ENCODE measurements at regions not wholly inside any gene's neighbourhood (a gene's known extent, or its start where the extent isn't known, plus 50 kb on each side); places are given as distances from the start of the nearest gene placed in this dataset.
A peak's percentile ranks its signal among the peaks of the same experiment; 100 is the strongest.

DNA sequence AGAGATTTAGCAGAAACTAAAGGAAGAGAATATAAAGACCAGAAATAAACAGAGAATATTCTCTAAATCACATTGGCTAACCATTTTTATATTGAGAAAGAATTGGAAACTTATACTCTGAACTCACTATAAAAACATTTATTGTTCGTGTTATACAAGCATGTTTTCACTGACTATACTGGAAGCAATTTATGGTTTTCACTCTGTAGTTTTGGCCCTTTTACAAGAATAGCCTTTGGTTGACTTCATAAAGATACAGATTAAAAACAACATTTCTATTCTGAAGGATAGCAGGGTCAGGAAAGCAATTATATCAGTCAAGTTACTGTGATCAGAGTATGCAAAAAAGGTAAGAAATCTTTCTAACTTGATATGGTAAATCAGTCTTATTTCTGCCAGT is 965.7 kb upstream of the FAT3 start:
- intact Hi-C loops (cut with DNase I): no loop called here
- DNase-seq (ENCODE audit: missing footprints) (no peak), ATAC-seq (no peak)

DNA sequence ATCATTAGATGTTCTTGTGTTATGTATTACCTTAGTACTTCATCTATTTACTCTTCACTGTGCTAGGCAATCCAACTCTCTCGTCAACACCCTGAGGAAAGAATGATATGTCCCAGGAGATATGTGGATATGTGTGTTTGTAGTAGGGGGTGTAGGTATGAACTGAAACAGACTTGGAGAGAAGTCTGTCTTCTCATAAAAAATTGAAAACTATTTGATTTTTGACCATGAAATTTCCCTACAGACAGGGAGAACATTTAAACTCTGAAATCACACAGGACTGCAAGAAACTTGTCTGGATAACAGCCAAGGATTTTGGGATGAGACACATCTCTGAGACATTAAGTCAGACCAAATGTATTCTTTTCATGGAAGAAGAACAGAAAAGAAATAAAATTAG is 967.0 kb upstream of the FAT3 start:
- no peak for DNase-seq (ENCODE audit: missing footprints)
- no peak for ATAC-seq
- intact Hi-C loops (cut with DNase I): no loop called here

DNA sequence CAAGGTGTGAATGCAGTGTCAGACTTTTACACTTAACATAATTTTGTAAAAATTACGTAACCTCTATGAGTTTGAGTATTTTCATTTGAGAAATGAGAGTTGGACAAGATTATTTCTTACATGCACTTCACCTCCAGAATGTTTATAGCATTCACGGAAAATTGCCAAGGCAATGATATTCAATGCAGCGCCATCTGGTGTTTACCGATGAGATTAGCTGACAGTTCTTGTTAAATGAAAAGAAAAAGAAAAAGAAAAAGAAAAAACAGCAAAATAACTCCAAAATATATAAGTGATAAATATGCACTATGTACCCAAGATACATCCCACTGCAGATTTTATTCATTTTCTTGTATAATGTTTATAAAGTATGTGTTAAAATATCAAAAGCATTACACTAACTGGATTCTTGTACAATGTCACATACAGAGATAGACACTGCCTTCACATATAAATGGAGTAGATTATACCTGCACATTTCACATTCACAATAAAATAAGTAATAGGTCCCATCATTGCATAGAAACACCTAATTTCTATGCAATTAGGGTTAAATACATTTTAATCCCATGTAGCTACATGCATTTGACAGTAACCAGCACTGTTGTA is 976.3 kb upstream of the FAT3 start:
- intact Hi-C loops (cut with DNase I): loop anchor here (2.0 kb wide), 1 partner anchor 206 kb away; no protein-coding TSS in a partner anchor
- DNase-seq (ENCODE audit: missing footprints) (no peak), ATAC-seq (no peak)

DNA sequence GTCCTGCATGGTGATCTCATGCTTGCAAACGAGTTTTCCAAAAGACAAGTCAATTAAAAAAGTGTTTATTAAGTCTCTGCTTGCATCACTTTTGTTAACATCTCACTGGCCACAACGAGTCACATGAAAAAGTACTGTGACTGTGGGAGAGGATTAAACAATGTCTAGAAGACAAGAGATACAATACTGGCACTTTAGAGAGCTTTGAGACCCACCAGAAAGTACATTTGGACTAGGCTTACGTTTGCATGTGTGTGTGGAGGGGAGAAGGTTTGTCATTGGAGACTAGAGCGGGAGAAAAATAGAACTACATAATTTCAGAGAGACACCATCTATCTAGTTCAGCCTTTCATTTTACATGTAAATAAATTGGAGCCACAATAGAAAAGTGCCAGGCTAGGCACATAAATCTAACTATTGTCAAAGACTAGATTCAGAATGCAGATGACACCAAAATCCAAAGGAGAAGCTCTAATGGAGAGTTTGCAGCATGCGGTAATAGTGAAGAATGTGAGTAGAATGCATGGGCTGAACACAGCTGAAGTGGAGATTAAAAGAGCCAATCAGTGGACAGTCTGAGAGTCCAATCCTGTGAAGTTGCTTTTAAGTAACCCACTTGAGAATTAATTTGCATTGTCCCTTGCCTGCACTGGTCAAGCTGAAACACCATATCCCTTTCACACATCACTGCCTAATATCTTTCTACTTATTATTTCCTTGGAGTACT is 977.4 kb upstream of the FAT3 start:
- DNase-seq (ENCODE audit: missing footprints): no peak
- ATAC-seq: no peak

DNA sequence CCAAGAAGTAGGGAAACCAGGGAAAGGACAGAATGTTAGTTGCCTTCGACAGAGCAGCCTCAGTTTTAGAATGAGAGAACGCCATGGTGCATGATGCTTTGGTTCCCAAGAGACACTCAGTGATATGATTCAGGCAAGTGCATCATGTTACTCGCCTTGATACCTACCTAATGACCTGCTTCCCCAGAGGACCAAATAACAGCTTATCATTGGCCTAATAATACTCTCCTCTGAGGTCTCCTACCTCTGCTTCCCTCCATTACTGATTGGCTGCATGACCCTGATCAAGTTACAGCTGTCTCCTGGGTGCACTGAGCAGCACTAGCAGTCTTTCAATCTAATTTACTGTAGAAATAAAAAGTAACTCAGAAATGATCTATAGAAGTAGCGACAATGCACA is 979.7 kb upstream of the FAT3 start:
- intact Hi-C loops (cut with DNase I): no loop called here
- no peak for ATAC-seq
- DNase-seq (ENCODE audit: missing footprints): no peak

More for the DNA sequence above, 977.4 kb upstream of the FAT3 start:
- intact Hi-C loops (cut with DNase I): no loop called here

DNA sequence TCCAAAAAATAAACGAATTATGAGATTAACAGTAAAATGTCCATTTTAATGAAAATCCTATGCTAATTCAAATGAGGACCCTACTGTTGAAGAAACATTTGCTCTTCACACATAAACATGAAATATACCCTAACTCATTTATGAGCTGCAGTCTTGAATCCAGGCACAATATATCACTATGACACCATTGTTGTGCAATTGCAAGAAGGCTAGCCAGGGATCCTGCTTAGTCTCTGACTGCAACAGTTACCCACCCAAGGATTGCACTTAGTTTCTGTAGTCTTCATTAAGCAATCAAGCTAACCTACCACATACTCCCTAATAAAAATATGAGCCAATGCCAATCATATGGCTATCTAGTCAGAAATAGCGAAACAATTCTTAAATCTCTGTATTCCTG is 981.0 kb upstream of the FAT3 start:
- DNase-seq (ENCODE audit: missing footprints): no peak
- ATAC-seq: no peak
- intact Hi-C loops (cut with DNase I): no loop called here

DNA sequence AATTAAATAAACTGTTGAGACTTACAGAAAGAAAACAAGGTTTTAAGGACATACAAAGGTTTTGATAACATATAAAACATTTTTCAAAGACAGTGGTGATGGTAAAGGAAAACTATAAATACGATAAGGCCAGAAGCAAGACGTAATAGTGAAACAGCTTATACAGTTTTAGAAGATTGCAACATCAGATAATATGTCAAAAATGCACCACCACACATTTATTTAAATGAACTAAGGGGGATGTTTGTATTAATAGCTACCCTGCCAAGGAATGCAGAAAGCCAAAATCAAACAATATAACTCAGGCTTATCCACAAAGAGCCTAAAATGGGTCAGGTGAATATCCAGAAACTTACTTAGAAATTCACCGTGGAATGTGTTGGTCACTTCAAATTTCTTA is 981.6 kb upstream of the FAT3 start:
- ATAC-seq (no peak), DNase-seq (ENCODE audit: missing footprints) (no peak)
- intact Hi-C loops (cut with DNase I): no loop called here

DNA sequence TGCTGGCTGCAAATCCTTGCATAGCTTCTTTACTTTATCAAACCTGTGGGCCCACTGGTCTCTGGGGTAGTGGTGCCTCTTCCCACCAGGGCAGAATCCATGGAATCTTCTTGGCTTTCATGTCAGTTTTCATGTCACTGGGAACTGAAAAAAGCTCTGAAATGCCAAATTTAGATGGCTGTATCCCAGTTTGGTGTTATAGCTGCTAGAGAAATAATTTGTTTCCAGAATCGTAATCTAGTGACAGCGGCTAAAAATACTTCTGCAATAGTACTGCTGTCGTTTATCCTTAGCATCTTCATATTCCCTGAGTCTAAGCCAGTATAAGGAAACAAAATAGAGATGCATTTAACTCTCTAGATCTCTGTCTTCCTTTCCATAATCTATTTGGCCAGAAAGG is 983.4 kb upstream of the FAT3 start:
- no peak for DNase-seq (ENCODE audit: missing footprints)

DNA sequence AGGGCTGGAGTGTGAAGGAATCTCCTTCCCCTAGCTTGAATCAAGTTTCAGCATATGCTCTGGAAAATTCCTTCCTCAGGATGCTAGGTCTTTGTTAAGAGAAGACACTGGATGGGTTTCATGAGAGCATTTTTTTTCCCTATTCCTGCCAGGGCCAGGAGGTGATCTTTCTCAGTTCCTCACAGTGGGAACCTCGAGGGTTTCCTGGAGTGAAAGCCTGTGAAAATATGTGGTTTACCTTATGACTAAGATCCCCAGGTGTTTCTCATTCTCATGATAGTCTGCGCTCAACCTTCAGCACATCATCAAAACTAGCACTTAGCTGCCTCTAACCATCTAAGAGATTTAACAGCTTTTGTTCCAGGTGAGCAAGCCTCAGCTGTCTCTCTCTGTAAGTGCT is 985.3 kb upstream of the FAT3 start:
- intact Hi-C loops (cut with DNase I): loop anchor here (10.0 kb wide), 1 partner anchor 165 kb away; no protein-coding TSS in a partner anchor
- ATAC-seq (no peak), DNase-seq (ENCODE audit: missing footprints) (no peak)

More for the DNA sequence above, 983.4 kb upstream of the FAT3 start:
- intact Hi-C loops (cut with DNase I): no loop called here
- ATAC-seq: no peak

DNA sequence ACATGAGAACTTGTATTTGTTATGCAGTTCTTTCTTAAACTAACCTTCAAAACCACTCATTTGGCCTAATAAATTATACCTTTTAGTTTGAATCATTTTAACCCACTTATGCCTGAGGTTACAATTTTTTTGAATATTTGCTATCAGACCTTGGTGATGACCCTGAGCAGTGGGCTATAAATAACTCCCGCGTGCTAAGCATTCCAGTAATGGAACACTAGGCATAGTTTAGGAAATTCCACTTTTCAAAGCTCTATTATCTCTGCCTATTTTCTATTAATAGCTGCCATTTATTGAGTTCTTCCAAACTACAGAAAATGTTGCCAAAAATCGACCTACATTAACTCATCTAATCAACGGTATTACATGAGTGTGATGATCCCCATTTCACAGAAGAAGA is 993.4 kb upstream of the FAT3 start:
- intact Hi-C loops (cut with DNase I): loop anchor here (10.0 kb wide), 1 partner anchor 156 kb away; no protein-coding TSS in a partner anchor
- DNase-seq (ENCODE audit: missing footprints) (no peak), ATAC-seq (peak; percentile 82)

DNA sequence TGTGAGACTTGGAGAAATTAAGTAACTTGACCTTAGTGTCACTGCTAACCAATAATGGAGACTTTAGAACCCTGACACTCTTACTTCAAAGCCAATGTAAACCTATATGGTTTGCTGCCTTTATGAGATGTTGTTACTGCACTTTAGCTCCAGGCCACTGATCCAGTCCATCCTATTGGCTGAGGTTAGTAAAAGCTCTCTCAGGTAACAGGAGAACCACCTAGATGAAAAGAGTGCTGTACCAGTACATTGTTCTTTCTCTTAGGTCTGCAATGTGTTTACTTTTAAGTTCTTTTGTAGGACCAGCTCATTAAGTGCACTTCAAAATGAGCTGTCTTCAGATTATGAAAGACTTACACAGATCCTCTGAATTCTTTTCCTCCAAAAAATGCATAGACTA is 994.0 kb upstream of the FAT3 start:
- DNase-seq (ENCODE audit: missing footprints) (no peak), ATAC-seq (no peak)
- intact Hi-C loops (cut with DNase I): loop anchor here (10.0 kb wide), 1 partner anchor 156 kb away; no protein-coding TSS in a partner anchor

DNA sequence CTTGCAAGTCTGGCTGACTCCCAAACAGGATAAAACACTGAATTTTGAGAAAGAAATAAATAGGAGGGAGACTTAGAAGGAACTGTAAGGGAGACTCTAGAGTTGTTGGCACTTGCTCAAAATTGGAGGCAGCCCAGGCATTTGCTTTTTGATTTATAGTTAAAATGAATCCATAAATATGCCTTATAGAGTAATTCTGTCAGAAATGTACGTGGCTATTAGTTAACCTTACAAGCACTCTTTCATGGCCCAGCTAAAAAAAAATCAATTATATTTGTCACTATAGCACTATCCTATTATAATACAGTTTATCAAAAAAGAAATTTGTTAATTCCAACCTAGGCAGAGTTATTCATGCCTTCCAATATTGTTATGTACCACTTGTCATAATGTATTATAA is 1000.0 kb upstream of the CHORDC1 start:
- ATAC-seq (no peak), DNase-seq (ENCODE audit: missing footprints) (no peak)
- intact Hi-C loops (cut with DNase I): no loop called here

DNA sequence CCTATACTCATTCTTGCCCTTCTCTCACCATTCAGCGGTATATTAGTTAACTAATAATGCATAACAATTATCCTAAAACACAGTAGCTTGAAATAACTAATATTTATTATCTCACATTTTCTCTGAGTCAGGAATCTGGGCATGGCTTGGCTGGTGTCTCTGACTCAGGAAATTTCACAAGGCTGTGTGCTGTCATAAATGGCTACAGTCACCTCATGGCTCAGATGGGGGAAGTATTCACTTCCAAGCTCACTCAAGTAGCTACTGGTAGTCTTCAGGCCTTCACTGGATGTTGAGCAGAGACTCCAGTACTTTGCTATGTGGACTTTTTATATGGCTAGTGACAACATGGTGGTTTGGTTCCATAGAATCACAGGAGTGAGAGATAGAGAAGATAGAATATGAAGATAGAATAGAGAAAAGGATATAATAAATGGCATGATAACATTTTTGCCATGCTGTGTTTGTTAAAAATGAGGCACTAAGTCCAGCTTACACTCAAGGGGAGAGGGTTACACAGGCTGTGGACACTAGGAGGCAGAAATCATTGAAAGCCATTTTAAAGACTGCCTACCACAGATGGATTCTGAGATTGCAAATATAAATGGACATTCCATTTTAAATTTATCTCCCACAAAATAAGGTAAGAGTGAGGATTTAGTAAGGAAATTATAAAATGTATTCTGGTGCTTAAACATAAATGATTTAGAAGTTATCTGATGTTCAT is 997.8 kb upstream of the CHORDC1 start:
- intact Hi-C loops (cut with DNase I): no loop called here
- ATAC-seq (no peak), DNase-seq (ENCODE audit: missing footprints) (no peak)

DNA sequence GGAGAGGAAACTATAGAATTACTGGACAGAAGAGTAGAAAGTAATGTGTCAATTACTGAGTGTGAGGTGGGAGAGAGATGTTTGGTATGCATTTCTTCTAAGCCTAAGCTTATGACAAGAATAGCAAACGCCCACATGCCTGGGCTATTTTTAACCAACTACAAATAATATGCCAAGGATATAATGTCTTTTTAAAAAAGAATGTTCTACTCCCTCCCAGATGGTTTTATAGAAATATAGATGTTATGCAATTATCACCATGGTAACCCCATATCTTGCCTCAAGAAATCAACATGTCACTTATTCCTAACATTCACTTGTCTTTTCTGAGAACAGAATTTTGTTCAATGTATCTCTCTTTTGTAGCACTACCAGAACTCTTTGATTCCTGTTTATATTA is 996.7 kb upstream of the CHORDC1 start:
- intact Hi-C loops (cut with DNase I): loop anchor here (5.0 kb wide), 1 partner anchor 62 kb away; no protein-coding TSS in a partner anchor
- no peak for DNase-seq (ENCODE audit: missing footprints)
- peak; percentile 44 for ATAC-seq

DNA sequence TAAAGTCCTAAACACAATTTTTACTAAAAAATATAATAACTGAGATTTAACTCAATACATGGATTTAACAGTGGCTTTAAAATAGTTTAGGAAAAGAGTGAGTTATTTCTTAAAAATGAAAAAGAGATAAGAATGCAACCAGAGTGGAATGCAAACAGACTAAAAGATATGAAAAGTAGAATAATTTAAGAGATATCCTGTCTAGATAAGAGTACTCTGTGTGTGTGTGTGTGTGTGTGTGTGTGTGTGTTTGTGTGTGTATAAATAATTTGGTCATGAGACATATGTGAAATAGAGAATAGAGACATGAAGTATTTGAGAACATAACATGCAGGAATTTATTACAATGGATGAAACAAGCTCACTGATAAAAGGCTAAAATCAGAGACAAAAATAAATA is 986.9 kb upstream of the CHORDC1 start:
- no peak for DNase-seq (ENCODE audit: missing footprints)
- intact Hi-C loops (cut with DNase I): no loop called here
- no peak for ATAC-seq

DNA sequence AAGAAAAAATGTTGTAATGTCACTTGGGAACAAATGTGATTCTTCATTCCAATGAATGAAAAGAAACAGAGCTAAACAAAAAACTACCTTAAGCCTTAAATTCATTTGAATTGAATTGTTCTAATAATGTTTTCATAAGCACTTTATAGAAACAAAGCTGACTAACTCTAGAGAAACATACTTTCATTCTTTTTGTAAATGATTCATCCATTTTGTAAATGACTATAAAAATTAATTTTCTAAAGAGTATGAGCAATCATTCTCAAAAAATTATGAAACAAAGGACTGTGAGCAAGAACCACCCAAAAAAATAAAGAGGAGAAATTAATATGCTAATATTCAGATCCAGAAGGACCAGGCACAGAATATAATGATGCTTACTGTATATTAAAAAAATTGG is 986.5 kb upstream of the CHORDC1 start:
- DNase-seq (ENCODE audit: missing footprints) (no peak), ATAC-seq (no peak)
- intact Hi-C loops (cut with DNase I): no loop called here

DNA sequence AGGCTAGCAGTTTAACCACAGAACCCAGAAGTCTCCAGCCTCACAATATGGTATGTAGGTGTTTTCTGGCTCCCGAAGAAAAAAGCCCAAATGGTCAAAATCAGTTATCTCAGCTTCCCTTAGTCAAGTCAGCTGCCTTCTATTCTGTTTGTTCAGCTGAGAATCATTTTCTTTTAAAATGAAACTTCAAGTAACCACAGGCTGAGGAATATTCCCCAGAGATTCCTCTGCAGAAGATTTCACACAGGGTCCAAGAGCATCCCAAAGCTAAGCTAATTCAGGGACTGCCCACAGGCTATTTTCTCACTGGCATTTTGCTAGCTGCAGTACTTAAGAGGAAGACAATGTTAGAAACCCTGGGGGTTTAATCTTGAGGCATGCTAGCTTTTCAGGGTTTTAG is 977.0 kb upstream of the CHORDC1 start:
- ATAC-seq (no peak), DNase-seq (ENCODE audit: missing footprints) (no peak)
- intact Hi-C loops (cut with DNase I): loop anchor here (5.0 kb wide), 1 partner anchor 863 kb away; no protein-coding TSS in a partner anchor

DNA sequence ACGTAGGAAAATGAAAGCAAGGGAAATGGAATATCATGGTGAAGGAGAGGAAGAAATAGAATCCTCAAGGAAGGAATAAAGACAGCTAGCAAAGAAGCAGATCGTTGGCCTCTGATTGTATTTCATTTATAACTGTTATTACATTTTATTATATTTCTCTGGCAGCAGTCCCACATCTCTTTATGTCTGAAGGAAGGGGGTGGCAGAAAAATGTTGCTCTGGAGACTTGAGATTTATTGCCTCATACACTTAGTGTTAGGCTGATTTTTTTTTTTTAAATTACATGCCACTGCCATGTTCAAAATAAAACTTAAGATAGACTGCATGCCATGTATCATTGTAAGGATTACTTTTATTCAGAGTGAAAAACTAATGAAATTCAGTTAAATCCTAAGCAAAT is 971.7 kb upstream of the CHORDC1 start:
- intact Hi-C loops (cut with DNase I): no loop called here
- no peak for DNase-seq (ENCODE audit: missing footprints)
- no peak for ATAC-seq

DNA sequence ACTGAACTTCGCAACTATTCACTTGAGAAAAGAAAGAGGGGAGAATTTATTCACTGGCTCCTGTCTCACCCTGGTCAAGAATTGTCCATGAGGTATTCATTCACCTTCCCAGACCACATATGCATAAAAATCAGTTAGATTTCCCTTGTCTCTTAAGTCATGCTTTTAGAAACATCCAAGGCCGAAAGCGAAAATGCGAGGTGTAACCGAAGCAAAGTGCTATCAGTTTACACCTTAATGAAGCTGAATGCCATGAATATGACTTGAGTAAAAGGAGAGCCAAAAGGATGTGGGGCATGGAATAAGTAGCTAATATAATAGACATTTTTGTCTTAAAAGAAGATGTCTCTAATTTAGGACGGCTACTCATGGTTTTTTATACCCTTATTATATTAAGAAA is 965.6 kb upstream of the CHORDC1 start:
- ATAC-seq (no peak), DNase-seq (ENCODE audit: missing footprints) (no peak)
- intact Hi-C loops (cut with DNase I): no loop called here

DNA sequence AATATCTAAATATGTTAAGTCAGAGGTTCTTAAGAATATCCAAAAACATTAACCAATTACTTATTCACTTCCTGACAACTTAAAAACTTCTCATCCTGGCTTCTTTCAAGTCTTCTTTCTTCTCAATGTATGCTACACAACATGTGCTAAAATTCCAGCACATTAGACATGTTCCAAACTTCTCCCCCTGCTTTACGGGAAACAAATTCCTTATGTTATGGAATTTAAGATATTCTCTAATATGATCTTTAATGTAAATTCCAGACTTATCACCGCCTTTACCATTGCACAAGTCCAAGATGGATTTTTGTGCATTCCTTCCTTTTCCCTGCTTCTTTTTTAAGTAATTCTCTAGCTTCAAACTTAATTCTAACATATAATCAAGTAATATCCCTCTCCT is 964.5 kb upstream of the CHORDC1 start:
- DNase-seq (ENCODE audit: missing footprints) (no peak), ATAC-seq (no peak)
- intact Hi-C loops (cut with DNase I): no loop called here
